Head of caudate nucleus (tissue), 42 donors: ENCODE measurements at regions not wholly inside any gene's neighbourhood (a gene's known extent, or its start where the extent isn't known, plus 50 kb on each side); places are given as distances from the start of the nearest gene placed in this dataset.
A peak's percentile ranks its signal among the peaks of the same experiment; 100 is the strongest.
"Not testable (repeated sequence)": the region's sequence is repeated elsewhere in the genome, so short reads cannot be mapped to it uniquely, and the experiment has no call there.

ENCODE experiments used
- DNase-seq, 42 donors: peaks; one replicate each; pipeline versions ENCODE4 v3.0.0 to v3.0.0-alpha.2; 2020 to 2021; ENCODE audit warnings: mixed read lengths in 7 of 42
- intact Hi-C: fragments of 100-400 bp; cut with DNase I; formaldehyde crosslinking; loops from one replicate; pipeline ENCODE4 v1.15.0; 2022

DNA sequence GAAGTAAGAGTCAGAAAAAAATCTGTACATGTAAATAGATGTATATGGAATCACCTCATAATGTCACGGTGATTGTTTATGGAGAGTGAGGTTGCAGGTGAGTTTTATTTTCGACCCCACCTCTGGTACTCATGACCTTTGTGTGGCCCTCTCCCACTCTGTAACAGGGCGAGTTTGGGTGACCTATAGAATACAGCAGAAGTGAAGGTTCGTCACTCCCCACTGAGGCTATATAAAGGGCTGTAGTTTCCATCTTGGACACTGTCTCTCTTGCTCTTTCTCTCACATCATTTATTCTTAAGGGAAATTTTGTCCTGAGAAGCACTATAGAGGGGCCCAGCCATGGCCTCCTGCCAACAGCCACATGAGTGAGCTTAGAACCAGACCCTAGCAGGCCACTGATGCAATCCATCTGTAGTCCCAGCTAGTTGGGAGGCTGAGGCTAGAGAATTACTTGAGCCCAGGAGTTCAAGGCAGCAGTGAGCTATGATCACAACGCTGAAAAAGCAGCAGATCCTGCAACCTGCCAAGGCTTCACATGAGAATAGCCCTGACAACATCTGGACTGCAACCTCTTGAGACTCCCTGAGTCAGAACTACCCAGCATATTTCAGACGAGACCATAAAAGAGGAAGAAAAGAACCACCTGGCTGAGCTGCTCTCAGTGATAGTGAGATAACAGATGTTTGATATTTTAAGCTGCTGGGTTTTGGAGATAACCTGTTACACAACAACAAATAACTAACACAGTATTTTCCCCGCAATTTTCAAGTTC, 74.3 kb upstream of the SLC1A4 start:
- intact Hi-C loops, result loop anchor here (10.0 kb wide), 1 partner anchor 70 kb away; the partner anchor contains the start of gene SLC1A4

GRCh38 chr2:64915510-64915900, 73.7 kb upstream of the SLC1A4 start:
- intact Hi-C loops, result loop anchor here (10.0 kb wide), 1 partner anchor 69 kb away; the partner anchor contains the start of gene SLC1A4
- DNase-seq, result peak in 1 of 42 donors; percentile 27

More for the DNA sequence above, 74.3 kb upstream of the SLC1A4 start:
- peak in 1 of 42 donors; percentile 34 for DNase-seq

- intact Hi-C loops, result loop anchor here (10.0 kb wide), 1 partner anchor 66 kb away; the partner anchor contains the start of gene SLC1A4
- no peak for DNase-seq
Observed at GRCh38 chr2:64918220-64918886, 70.8 kb upstream of the SLC1A4 start.

- intact Hi-C loops, result loop anchor here (10.0 kb wide), 1 partner anchor 66 kb away; the partner anchor contains the start of gene SLC1A4
- no peak for DNase-seq
Observed at GRCh38 chr2:64919261-64919660, 69.9 kb upstream of the SLC1A4 start.

DNA sequence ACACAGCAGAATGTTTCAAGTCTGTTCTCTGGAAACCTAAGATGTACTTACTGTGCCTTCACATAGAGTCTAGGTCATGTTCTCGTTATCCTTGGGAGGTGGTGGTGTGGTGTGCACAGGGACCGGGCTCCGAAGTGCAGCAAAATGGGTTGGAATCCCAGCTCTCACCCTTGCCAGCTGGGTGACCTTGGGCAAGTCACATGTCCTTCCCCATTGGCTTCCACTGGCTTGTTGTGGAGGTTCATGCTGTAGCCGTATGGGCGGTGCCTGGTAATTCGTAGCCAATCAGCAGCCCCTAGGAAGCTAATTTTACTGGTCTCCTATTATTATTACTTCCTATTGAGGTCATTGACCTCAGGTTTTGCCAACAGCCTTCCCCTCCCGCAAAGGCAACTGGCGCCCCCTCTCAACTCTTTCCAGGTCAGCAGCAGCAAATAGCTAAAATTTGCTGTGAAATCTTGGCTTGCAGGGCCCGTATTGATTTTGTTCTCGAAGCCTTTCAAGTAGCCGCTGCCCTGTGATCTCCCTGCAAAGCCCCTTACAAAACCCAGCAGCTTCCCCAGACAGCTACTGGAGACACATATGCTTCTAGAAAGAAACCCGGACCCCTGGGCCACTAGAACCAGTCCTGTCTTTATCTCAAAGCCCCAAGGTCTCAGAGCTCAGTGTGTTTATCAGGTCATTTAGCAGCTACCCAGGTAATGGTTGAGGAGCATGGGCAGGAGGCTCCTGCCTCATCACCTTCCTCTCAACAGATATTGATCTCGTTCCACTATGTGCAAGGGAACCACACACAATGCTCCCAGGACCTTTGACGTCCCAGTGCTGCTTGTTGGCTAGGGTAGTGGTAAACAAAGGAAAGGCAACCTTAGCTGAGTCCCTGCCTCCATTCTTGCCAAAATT, 66.5 kb upstream of the SLC1A4 start:
- peak in 6 of 42 donors; percentile 21 to 53 (median 30) for DNase-seq
- intact Hi-C loops, result no loop called here

GRCh38 chr2:64923385-64923710, 65.9 kb upstream of the SLC1A4 start:
- intact Hi-C loops, result no loop called here
- DNase-seq, result no peak

- DNase-seq, result no peak
- intact Hi-C loops, result no loop called here
Observed at GRCh38 chr2:64924170-64924934, 64.8 kb upstream of the SLC1A4 start.

DNA sequence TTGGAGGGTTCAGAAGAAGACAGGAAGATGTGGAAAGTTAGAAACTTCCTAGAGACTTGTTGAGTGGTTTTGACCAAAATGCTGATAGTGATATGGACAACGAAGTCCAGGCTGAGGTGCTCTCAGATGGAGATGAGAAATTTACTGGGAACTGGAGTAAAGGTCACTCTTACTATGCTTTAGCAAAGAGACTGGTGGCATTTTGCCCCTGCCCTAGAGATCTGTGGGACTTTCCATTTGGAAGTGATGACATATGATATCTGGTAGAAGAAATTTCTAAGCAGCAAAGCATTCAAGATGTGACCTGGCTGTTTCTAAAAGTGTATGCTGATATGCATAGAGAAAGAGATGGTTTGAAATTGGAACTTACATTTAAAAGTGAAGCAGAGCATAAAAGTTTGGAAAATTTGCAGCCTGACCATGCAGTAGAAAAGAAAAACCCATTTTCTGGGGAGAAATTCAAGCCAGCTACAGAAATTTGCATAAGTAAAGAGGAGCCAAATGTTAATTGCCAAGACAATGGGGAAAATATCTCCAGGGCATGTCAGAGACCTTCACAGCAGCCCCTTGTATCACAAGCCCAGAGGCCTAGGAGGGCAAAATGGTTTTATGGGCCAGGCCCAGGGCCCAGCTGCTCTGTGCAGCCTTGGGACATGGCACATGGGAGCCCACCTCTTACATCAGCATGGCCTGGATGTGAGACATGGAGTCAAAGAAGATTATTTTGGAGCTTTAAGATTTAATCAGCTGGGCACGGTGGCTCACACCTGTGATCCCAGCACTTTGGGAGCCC, 63.1 kb upstream of the SLC1A4 start:
- DNase-seq, intact Hi-C loops: not testable (repeated sequence)

DNA sequence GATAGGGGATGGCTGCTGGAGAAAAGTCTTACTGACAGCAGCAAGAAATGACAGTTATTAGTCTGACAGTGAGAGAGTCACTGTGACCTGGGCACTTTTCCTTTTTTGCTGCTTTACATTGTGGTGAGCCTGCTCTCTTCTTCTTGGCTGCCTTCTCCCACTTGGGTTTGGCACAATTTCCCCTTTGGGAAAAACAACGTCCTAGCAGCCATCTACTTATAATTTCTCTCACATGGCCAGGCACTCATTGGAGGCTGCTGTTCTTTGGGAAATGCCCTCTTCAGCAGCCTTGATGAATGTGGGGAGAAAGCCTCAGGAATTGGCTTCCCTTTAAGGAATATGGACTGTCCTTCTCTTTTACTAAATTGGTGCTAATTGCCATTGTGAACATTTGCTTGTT, 60.4 kb upstream of the SLC1A4 start:
- peak in 4 of 42 donors; percentile 23 to 43 (median 40) for DNase-seq
- intact Hi-C loops, result no loop called here

GRCh38 chr2:64929333-64929732, 59.9 kb upstream of the SLC1A4 start:
- intact Hi-C loops, result no loop called here
- DNase-seq, result no peak

DNA sequence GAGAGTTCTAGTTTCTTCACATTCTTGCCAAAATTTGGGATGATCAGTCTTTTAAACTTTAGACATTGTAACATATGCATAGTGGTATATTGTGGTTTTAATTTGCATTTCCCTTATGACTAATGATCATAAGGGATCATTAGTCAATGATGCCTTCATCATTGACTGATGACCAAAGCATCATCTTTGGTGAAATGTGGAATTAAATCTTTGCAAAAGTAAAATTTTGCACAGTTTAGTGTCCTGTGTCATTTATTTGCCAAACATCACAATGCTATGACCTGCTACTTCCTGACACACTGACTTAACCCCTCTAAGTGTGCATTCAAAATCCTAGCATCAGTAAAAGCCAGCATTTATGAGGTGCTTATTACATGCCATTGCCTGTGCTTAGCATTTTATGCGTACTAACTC, 58.9 kb upstream of the SLC1A4 start:
- intact Hi-C loops, result no loop called here
- no peak for DNase-seq

- intact Hi-C loops, result no loop called here
- DNase-seq, result no peak
Observed at GRCh38 chr2:64931246-64932115, 57.7 kb upstream of the SLC1A4 start.

- no peak for DNase-seq
- intact Hi-C loops, result no loop called here
Observed at GRCh38 chr2:64932116-64932370, 57.2 kb upstream of the SLC1A4 start.

- intact Hi-C loops, result no loop called here
- DNase-seq, result no peak
Observed at GRCh38 chr2:64932371-64933216, 56.6 kb upstream of the SLC1A4 start.

DNA sequence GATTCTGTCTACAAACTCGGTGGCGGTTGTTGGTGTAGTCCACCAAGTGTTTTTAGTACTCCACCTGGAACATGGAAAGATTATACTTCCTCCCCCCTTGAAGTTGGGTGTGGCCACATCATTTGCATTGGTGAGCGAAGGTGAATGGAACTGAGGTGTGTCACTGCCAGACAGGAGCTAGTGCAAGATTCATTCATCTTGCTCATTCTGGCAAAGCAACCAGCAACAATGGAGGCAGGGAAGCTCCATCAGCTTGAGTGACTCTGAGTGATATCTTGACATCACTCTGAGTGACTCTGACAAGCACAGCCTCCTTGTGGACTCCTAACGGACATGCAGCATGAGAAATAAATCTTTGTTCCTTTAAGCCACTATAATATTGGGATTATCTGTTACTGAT, 54.7 kb upstream of the SLC1A4 start:
- no peak for DNase-seq
- intact Hi-C loops, result no loop called here

DNA sequence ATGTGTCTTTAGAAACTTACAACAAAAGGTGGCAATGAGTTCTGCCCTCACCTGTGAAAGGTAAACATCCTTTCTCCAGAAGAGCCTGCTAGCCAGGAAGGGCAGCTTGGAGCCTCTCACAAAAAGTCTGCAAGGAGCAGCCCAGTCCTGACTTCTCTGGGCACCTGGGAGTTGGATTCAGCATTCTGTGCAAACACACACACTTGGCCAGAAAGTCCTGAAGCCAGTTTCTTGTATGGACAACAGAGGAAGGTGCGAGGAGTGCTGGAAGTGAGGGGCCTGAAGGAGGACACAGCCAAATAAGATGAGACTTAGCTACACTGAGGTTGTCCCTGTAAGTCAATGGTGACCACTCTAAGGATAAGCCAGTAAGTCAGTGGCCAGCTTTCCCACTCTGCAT, 52.4 kb upstream of the SLC1A4 start:
- no peak for DNase-seq
- intact Hi-C loops, result no loop called here
